ENCODE measurements at regions not wholly inside any gene's neighbourhood (a gene's known extent, or its start where the extent isn't known, plus 50 kb on each side); places are given as distances from the start of the nearest gene placed in this dataset.

- TF ChIP-seq, protein P1, sequence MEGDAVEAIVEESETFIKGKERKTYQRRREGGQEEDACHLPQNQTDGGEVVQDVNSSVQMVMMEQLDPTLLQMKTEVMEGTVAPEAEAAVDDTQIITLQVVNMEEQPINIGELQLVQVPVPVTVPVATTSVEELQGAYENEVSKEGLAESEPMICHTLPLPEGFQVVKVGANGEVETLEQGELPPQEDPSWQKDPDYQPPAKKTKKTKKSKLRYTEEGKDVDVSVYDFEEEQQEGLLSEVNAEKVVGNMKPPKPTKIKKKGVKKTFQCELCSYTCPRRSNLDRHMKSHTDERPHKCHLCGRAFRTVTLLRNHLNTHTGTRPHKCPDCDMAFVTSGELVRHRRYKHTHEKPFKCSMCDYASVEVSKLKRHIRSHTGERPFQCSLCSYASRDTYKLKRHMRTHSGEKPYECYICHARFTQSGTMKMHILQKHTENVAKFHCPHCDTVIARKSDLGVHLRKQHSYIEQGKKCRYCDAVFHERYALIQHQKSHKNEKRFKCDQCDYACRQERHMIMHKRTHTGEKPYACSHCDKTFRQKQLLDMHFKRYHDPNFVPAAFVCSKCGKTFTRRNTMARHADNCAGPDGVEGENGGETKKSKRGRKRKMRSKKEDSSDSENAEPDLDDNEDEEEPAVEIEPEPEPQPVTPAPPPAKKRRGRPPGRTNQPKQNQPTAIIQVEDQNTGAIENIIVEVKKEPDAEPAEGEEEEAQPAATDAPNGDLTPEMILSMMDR (IDR thresholded peaks at IDR 0.05; ENCODE audit: low read length), result no peak
- no peak for TF ChIP-seq EZH2phosphoT487 (IDR thresholded peaks at IDR 0.05; ENCODE audit: low read length)
These were observed 88.9 kb upstream of the RUNX3 start for GRCh38 chr1:25018943-25019336.

Data from MM.1S (cell line).